A549 (cell line): ENCODE measurements at regions not wholly inside any gene's neighbourhood (a gene's known extent, or its start where the extent isn't known, plus 50 kb on each side); places are given as distances from the start of the nearest gene placed in this dataset.

ENCODE experiments used
- CBX2 ChIP-seq: fragments of 200-600 bp; sonication (generic); IDR thresholded peaks from 2 replicates; pipeline ENCODE4 v1.6.1; 2016; ENCODE audit warnings: low read depth, mild to moderate bottlenecking, borderline replicate concordance
- CHD4 ChIP-seq: fragments of 200-600 bp; sonication (generic); IDR thresholded peaks from 2 replicates; pipeline ENCODE4 v1.6.1; 2016; ENCODE audit warnings: antibody characterized with exemption, mild to moderate bottlenecking, borderline replicate concordance
- HDAC2 ChIP-seq: fragments of 200-600 bp; sonication (generic); IDR thresholded peaks from 2 replicates; pipeline ENCODE4 v1.6.1; 2016
- POLR2A ChIP-seq: IDR thresholded peaks from 2 replicates; pipeline ENCODE4 v1.6.1; 2012; ENCODE audit warnings: mild to moderate bottlenecking, low read length
- POLR2AphosphoS2 ChIP-seq: conservative IDR thresholded peaks from 2 replicates; pipeline ENCODE4 v1.6.1; 2012; ENCODE audit warnings: low read length, improper control_type of control experiment, inconsistent platforms
- RAD21 ChIP-seq, 2 experiments: fragments of >200 bp in 1 of 2; sonication (Bioruptor Twin) in 1 of 2; formaldehyde crosslinking in 1 of 2; IDR thresholded peaks in 1 of 2; conservative IDR thresholded peaks in 1 of 2; 2 replicates in 1 of 2; 3 replicates in 1 of 2; pipeline ENCODE4 v1.6.1; 2012 to 2018; ENCODE audit warnings: inconsistent platforms in 1 of 2
- RCOR1 ChIP-seq: fragments of 150-350 bp; IDR thresholded peaks from 2 replicates; pipeline ENCODE4 v1.6.1; 2014; ENCODE audit warnings: antibody characterized with exemption, low read length, low read depth
- SREBF2 ChIP-seq: fragments of 450-650 bp; IDR thresholded peaks from 2 replicates; pipeline ENCODE4 v1.6.1; 2014; ENCODE audit warnings: mild to moderate bottlenecking, moderate library complexity
- ZFP36 ChIP-seq: fragments of 450-650 bp; IDR thresholded peaks from 2 replicates; pipeline ENCODE4 v1.6.1; 2014; ENCODE audit warnings: borderline replicate concordance; ENCODE audit not compliant: partially characterized antibody
- TF ChIP-seq, protein P1 (sequence below): fragments of >200 bp; sonication (Bioruptor Twin); formaldehyde crosslinking; IDR thresholded peaks from 3 replicates; pipeline ENCODE4 v1.5.1; 2016
- TF ChIP-seq, protein P2 (sequence below): IDR thresholded peaks from 2 replicates; pipeline ENCODE4 v1.6.1; 2012; ENCODE audit warnings: low read depth, borderline replicate concordance
- TF ChIP-seq, protein P3 (sequence below): fragments of >200 bp; sonication (Bioruptor Twin); formaldehyde crosslinking; IDR thresholded peaks from 3 replicates; pipeline ENCODE4 v1.6.1; 2016

DNA sequence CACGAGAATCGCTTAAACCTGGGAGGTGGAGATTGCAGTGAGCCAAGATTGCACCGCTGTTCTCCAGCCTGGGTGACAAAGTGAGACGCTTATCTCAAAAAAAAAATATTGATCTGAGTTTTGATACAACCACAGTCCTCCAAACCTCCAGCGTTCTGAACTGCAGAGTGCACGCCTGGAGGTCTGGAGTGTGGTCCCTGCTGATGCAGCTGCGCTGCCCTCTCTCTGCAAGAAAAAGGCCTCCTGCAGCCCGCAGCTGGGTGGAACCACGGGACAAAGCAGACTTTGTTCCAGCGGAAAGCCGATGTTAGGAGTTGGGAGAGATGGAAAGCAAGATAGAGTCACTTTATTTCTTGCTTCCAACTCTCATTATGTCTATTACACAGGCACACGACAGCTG, 144.9 kb upstream of the SOD1 start:
- no peak for TF ChIP-seq ZFP36
- TF ChIP-seq, protein P1, sequence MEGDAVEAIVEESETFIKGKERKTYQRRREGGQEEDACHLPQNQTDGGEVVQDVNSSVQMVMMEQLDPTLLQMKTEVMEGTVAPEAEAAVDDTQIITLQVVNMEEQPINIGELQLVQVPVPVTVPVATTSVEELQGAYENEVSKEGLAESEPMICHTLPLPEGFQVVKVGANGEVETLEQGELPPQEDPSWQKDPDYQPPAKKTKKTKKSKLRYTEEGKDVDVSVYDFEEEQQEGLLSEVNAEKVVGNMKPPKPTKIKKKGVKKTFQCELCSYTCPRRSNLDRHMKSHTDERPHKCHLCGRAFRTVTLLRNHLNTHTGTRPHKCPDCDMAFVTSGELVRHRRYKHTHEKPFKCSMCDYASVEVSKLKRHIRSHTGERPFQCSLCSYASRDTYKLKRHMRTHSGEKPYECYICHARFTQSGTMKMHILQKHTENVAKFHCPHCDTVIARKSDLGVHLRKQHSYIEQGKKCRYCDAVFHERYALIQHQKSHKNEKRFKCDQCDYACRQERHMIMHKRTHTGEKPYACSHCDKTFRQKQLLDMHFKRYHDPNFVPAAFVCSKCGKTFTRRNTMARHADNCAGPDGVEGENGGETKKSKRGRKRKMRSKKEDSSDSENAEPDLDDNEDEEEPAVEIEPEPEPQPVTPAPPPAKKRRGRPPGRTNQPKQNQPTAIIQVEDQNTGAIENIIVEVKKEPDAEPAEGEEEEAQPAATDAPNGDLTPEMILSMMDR = no peak
- TF ChIP-seq CBX2 = no peak
- no peak for TF ChIP-seq SREBF2
- TF ChIP-seq, protein P2, sequence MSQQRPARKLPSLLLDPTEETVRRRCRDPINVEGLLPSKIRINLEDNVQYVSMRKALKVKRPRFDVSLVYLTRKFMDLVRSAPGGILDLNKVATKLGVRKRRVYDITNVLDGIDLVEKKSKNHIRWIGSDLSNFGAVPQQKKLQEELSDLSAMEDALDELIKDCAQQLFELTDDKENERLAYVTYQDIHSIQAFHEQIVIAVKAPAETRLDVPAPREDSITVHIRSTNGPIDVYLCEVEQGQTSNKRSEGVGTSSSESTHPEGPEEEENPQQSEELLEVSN = no peak
- no peak for TF ChIP-seq CHD4
- TF ChIP-seq POLR2A = no peak
- TF ChIP-seq, protein P3, sequence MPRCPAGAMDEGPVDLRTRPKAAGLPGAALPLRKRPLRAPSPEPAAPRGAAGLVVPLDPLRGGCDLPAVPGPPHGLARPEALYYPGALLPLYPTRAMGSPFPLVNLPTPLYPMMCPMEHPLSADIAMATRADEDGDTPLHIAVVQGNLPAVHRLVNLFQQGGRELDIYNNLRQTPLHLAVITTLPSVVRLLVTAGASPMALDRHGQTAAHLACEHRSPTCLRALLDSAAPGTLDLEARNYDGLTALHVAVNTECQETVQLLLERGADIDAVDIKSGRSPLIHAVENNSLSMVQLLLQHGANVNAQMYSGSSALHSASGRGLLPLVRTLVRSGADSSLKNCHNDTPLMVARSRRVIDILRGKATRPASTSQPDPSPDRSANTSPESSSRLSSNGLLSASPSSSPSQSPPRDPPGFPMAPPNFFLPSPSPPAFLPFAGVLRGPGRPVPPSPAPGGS = no peak
- TF ChIP-seq POLR2AphosphoS2 = no peak
- TF ChIP-seq RAD21 (conservative IDR thresholded peaks at IDR 0.05 in 1 of 2, IDR thresholded peaks at IDR 0.05 in 1 of 2) = no peak
- TF ChIP-seq RCOR1 = no peak
- TF ChIP-seq HDAC2 = no peak
